HG03558 (cell line): ENCODE measurements at regions not wholly inside any gene's neighbourhood (a gene's known extent, or its start where the extent isn't known, plus 50 kb on each side); places are given as distances from the start of the nearest gene placed in this dataset.

Experiments
- ATAC-seq: cut with Tn5 transposase; IDR thresholded peaks from one replicate; pipeline ENCODE4 v1.9.1; 2021; ENCODE audit warnings: moderate number of reproducible peaks; ENCODE audit not compliant: unreplicated experiment; ENCODE audit errors: extremely low read depth

DNA sequence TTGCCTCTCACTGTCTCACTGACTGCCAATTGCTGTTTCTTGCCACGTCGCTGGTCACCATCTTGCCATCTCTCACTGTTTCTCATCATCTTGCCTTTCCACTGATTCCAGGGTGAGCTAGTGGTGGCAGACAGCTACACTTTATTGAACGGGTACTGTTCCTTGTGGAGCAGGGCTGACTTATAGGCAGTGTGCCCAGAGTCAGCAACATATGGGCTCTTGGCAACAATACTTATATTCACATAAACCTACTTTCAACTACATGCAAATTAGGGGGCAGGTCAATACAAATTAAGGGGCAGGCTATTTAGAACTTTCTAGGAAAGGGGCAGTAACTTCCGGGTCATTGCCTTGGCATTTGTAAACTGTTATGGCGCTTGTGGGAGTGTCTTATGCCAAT, 186.2 kb upstream of the SYNDIG1 start:
- no peak for ATAC-seq

GRCh38 chr20:24277196-24277595, 192.2 kb upstream of the SYNDIG1 start:
- ATAC-seq, result no peak

DNA sequence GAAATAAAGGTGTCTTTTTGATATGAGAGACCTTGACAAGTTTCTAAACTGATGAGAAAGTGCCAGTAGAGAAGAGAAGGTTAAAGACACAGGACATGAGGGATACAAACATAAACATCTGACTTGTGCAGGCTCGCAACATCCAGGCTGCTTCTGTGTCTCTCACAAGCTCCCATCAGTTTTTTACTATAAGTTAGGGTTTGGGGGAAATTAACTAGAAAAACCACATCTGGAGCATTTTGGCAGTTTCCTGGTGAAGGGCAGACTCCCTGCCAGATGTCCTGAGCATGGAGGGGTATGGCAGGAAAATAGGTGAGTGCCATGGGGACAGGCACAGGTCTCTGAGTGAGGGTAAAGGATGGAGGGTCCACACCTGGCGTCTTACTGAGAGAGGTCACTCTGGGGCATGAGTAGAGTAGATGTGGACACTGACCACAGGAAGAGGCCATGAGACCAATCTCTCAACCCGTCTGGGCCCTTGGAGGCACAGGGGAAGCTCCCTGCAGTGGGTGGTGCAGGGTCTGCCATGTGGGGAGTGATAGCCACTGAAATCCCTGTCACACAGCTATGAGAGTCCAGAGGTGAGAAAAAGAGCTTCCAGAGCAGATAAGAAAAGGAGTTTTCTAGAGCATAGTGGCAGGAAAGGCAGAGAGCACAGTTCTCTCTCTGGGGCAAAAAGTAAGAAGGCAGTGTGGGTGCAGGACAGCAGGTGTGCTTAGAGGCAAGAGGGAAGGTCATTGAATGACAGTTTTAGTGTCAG, 193.3 kb upstream of the SYNDIG1 start:
- ATAC-seq, result no peak

DNA sequence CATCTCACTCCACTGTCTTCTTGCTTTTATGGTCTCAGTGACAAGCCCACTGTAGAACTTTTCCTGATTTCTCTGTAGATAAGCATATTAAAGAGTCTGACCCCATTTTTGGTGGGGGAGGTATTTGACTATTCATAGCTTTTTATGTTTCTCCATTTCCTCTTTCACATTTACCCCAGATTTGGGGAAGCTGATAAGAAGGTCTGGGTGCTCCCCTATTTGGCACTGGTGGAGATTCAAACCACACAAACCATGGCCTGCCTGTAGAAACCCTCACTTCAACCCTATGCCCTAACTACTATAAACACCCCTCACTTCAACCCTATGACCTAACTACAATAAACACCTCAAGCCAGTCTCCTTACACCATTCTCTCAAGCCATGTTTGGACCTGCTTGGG, 196.2 kb upstream of the SYNDIG1 start:
- ATAC-seq, result no peak

DNA sequence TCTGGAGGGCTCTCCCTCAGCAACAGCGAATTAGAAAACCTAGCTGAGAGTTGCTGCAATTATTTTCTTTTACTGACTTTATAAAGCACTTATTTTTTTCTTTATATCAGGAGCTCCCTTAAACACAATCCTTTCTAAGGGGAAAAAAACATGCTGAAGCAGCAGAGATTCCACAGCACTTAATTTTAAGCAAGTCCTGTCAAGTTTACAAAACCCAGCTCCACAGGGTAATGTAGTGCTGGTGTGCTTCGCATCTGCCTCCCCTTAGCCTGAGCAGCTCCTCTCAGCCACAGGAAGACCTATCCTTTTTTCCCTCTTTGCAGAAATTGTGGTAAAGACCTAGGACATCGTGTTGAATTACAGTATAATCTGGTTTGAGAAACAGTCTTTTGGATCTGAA, 208.1 kb upstream of the SYNDIG1 start:
- ATAC-seq, result no peak

DNA sequence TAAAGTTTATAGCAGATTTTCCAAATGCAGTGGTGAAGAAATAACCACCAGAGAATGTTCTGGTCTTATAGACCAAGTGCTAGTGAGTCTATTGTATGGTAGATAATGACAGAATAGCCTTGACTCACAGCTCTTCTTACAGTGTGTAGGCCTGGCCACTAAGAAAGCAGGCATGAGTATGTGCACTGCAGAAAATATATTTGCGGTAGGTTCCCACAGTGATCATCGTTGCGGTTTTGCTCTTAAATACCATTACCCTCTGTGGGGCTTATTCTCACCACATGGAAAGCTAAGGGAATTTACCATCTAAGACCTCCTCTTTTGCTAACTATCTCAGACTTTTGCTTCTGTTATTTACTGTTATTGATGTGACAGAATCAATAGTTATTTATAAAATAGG, 212.3 kb upstream of the SYNDIG1 start:
- no peak for ATAC-seq

GRCh38 chr20:24256307-24256706, 213.1 kb upstream of the SYNDIG1 start:
- no peak for ATAC-seq

- no peak for ATAC-seq
Observed at GRCh38 chr20:24254480-24254879, 214.9 kb upstream of the SYNDIG1 start.

DNA sequence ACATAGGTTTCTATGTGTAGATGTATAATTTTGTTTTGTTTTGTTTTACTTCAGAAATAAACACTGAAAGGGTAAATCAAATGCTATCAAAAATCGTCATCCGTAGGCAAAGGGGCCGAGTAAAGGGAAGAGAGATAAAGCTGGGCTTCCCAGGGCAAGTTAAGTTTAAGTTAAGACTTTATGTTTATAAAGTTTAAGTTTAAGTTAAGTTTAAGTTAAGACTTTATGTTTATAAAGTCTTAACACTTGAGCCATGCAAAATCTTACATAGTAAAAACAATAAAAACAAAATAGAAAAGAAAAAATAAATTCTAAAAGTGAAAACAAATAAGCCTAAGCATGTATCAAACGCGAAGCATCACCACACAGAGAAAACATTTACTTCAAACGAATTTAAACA, 216.1 kb upstream of the SYNDIG1 start:
- no peak for ATAC-seq

GRCh38 chr20:24245094-24245493, 224.3 kb upstream of the SYNDIG1 start:
- ATAC-seq, result no peak

GRCh38 chr20:24242763-24243162, 226.7 kb upstream of the SYNDIG1 start:
- no peak for ATAC-seq

- ATAC-seq, result no peak
Observed at GRCh38 chr20:24241466-24241865, 228.0 kb upstream of the SYNDIG1 start.

DNA sequence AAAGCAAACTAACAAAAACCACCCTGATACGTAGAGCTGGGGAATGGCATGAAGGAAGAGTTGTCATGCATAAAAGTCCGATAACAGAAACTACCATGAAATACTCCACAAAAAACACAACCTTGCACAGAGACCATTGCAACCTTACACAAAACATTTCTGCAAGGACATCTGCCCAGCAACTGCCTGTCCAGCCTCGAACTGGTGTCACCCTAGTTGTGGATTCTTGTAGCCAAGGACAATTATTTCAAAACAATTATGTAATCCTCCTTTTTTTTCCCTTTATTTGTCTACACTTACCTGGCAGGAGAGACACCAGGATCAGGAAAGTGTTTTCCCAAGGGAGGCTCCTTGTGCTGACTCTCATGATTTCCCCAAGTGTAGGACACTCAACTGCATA, 232.5 kb upstream of the SYNDIG1 start:
- ATAC-seq, result no peak

GRCh38 chr20:24236201-24236600, 233.2 kb upstream of the SYNDIG1 start:
- no peak for ATAC-seq

GRCh38 chr20:24235296-24236175, 233.9 kb upstream of the SYNDIG1 start:
- no peak for ATAC-seq

- no peak for ATAC-seq
Observed at GRCh38 chr20:24227600-24227999, 239.0 kb upstream of the GGTLC1 start.

GRCh38 chr20:24212494-24212893, 223.9 kb upstream of the GGTLC1 start:
- no peak for ATAC-seq

GRCh38 chr20:24211972-24212371, 223.4 kb upstream of the GGTLC1 start:
- ATAC-seq, result no peak

DNA sequence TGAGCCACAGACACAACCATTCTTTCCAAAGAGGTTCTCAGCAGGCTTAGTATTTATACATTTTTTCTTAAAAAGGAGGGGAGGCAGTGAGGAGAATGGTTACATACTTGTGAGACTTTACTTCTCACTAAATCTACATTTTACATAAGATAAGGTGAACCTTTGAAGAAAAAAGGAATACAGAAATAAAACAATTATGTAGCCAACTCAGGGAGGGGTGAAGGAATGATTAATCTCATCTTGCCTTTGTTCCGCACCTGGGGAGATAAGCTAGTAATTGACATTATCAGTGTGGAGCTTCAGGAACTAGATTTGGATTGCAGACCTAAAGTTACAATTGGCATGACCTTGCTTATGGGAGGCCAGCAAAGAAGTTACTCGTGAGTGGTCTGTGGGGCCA, 221.8 kb upstream of the GGTLC1 start:
- no peak for ATAC-seq

- no peak for ATAC-seq
Observed at GRCh38 chr20:24208652-24209051, 220.1 kb upstream of the GGTLC1 start.

DNA sequence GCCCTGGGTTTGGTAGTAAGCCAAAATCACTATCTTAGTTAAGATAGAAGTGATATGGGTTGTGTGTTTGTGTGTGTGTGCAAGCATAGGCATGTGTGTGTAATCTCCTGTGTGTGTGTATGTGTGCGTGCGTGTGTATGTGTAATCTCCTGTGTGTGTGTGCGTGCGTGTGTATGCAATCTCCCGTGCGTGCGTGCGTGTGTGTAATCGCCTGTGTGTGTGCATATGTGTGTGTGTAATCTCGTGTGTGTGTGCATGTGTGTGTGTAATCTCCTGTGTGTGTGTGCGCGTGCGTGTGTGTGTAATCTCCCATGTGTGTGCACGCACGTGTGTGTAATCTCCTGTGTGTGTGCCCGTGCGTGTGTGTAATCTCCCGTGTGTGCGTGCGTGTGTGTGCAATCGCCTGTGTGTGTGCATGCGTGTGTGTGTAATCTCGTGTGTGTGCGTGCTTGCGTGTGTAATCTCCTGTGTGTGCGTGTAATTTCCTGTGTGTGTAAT, 219.3 kb upstream of the GGTLC1 start:
- ATAC-seq, result no peak
